HepG2 (cell line): ENCODE measurements at regions not wholly inside any gene's neighbourhood (a gene's known extent, or its start where the extent isn't known, plus 50 kb on each side); places are given as distances from the start of the nearest gene placed in this dataset.

ENCODE experiments used
- ATAC-seq: fragments of 200-7000 bp; cut with Tn5 transposase; 3 replicates; pipeline ENCODE4 v1.9.1; 2020; ENCODE audit warnings: mild to moderate bottlenecking, moderate library complexity
- BruUV-seq: library from RNA; stranded (reverse); fragments of 400-500 nt; replicated peaks from 2 replicates; lab custom pipeline; 2021; lab: Mats Ljungman, UMichigan
- CTCF ChIA-PET: fragments of 300-600 bp; formaldehyde crosslinking; extraction: SDS; loops from one replicate; lab custom pipeline; 2021; ENCODE audit warnings: low total read pairs, inconsistent platforms, low intra/inter-chr PET ratio; lab: Yijun Ruan, JAX
- POLR2A ChIA-PET: fragments of 350-600 bp; sonication (Branson Sonifier 250); formaldehyde crosslinking; loops from one replicate; lab custom pipeline; 2020; ENCODE audit warnings: antibody characterized with exemption, inconsistent platforms; lab: Yijun Ruan, JAX
- DNase-seq: peaks from one replicate; pipeline ENCODE4 v3.0.0-alpha.2; 2015; ENCODE audit warnings: low spot score
- FAIRE-seq: peaks from 3 replicates; lab custom pipeline; 2011; peaks lifted over from hg19 to GRCh38; lab: Jason Lieb, UNC
- H2AFZ ChIP-seq: one replicate; pipeline ENCODE4 v1.6.1; 2011; ENCODE audit warnings: low read length, inconsistent platforms
- H3K27ac ChIP-seq: fragments of 300-600 bp; 3 replicates; pipeline ENCODE4 v1.8.0; 2011; ENCODE audit warnings: mixed run types, mild to moderate bottlenecking, mixed read lengths, low read length, inconsistent platforms; ENCODE audit not compliant: insufficient read depth; ENCODE audit errors: extremely low read length
- H3K27me3 ChIP-seq, 2 experiments: fragments of 200-600 bp in 1 of 2; 2 replicates in 1 of 2; 3 replicates in 1 of 2; pipeline versions ENCODE4 v1.6.0 to v1.8.0; 2011; ENCODE audit warnings: low read length in 2 of 2, mild to moderate bottlenecking in 2 of 2, moderate library complexity in 2 of 2, inconsistent platforms in 1 of 2; ENCODE audit not compliant: insufficient read depth in 2 of 2, control insufficient read depth in 1 of 2
- H3K36me3 ChIP-seq, 2 experiments: fragments of 200-600 bp in 1 of 2; replicated peaks in 1 of 2; 2 replicates in 1 of 2; 3 replicates in 1 of 2; pipeline versions ENCODE4 v1.5.1 to v1.8.0; 2011; ENCODE audit warnings: low read length in 2 of 2, inconsistent platforms in 1 of 2; ENCODE audit not compliant: insufficient read depth in 2 of 2, control insufficient read depth in 1 of 2
- H3K4me1 ChIP-seq: 2 replicates; pipeline ENCODE4 v1.5.1; 2012; ENCODE audit warnings: low read length, inconsistent platforms; ENCODE audit not compliant: insufficient read depth
- H3K4me2 ChIP-seq: 2 replicates; pipeline ENCODE4 v1.6.0; 2011; ENCODE audit warnings: low read depth, low read length, inconsistent platforms
- H3K4me3 ChIP-seq, 3 experiments: fragments of 200-600 bp in 1 of 3; sonication (generic), shearing (Covaris generic) in 1 of 3; replicated peaks in 1 of 3; 2 replicates each; pipeline ENCODE4 v1.5.1; 2011 to 2016; ENCODE audit warnings: low read length in 3 of 3, inconsistent platforms in 2 of 3, low read depth in 2 of 3, mild to moderate bottlenecking in 2 of 3, control low read depth in 1 of 3, mixed read lengths in 1 of 3; ENCODE audit not compliant: insufficient read depth in 1 of 3
- H3K79me2 ChIP-seq: one replicate; pipeline ENCODE4 v1.6.1; 2011; ENCODE audit warnings: low read length, inconsistent platforms; ENCODE audit not compliant: insufficient read depth
- H3K9ac ChIP-seq: 2 replicates; pipeline ENCODE4 v1.6.0; 2011; ENCODE audit warnings: mild to moderate bottlenecking, low read depth, low read length, inconsistent platforms; ENCODE audit not compliant: insufficient read depth
- H3K9me3 ChIP-seq: 2 replicates; pipeline ENCODE4 v1.5.1; 2012; ENCODE audit warnings: mild to moderate bottlenecking, low read length
- H4K20me1 ChIP-seq: 2 replicates; pipeline ENCODE4 v1.6.0; 2011; ENCODE audit warnings: inconsistent platforms, mild to moderate bottlenecking, low read length, moderate library complexity; ENCODE audit not compliant: insufficient read depth
- AHR ChIP-seq: IDR thresholded peaks from 2 replicates; pipeline ENCODE4 v1.6.1; 2018; ENCODE audit warnings: missing genetic modification reagents, missing compliant biosample characterization
- ERF ChIP-seq: IDR thresholded peaks from 2 replicates; pipeline ENCODE4 v1.6.1; 2018; ENCODE audit warnings: missing biosample characterization, missing genetic modification reagents
- FOSL1 ChIP-seq: sonication (generic); formaldehyde crosslinking; IDR thresholded peaks from 2 replicates; pipeline ENCODE4 v1.9.0; 2021; ENCODE audit warnings: missing genetic modification reagents, borderline replicate concordance
- HIVEP1 ChIP-seq: sonication (generic); formaldehyde crosslinking; IDR thresholded peaks from 2 replicates; pipeline ENCODE4 v1.4.0; 2020; ENCODE audit warnings: mild to moderate bottlenecking, missing genetic modification reagents
- MED1 ChIP-seq: sonication (generic); formaldehyde crosslinking; IDR thresholded peaks from 2 replicates; pipeline ENCODE4 v1.4.0; 2020; ENCODE audit warnings: missing genetic modification reagents
- SAP130 ChIP-seq: IDR thresholded peaks from 2 replicates; pipeline ENCODE4 v1.6.1; 2016; ENCODE audit warnings: low read depth
- TOE1 ChIP-seq: sonication (generic); formaldehyde crosslinking; IDR thresholded peaks from 2 replicates; pipeline ENCODE4 v1.4.0; 2020; ENCODE audit warnings: mild to moderate bottlenecking, missing genetic modification reagents
- ZNF432 ChIP-seq: sonication (generic); formaldehyde crosslinking; IDR thresholded peaks from 2 replicates; pipeline ENCODE4 v1.5.0; 2020; ENCODE audit warnings: missing genetic modification reagents, mild to moderate bottlenecking, borderline replicate concordance
- ZZZ3 ChIP-seq: sonication (generic); formaldehyde crosslinking; IDR thresholded peaks from 2 replicates; pipeline ENCODE4 v1.4.0; 2020; ENCODE audit warnings: missing genetic modification reagents, mild to moderate bottlenecking, borderline replicate concordance
- in situ Hi-C: cut with HindIII; loops from 2 replicates; pipeline ENCODE4 v1.10.0; 2017; ENCODE audit warnings: low pct_unique_long_range_greater_than_20kb; ENCODE audit not compliant: extremely low pct_ligation_motif_present
- intact Hi-C: fragments of 100-400 bp; cut with micrococcal nuclease; formaldehyde crosslinking; loops from one replicate; pipeline ENCODE4 v1.10.0; 2022; ENCODE audit not compliant: unreplicated experiment
- TF ChIP-seq, protein P1 (sequence below): fragments of 450-650 bp; IDR thresholded peaks from 2 replicates; pipeline ENCODE4 v1.6.1; 2017; ENCODE audit warnings: mild to moderate bottlenecking
- TF ChIP-seq, protein P2 (sequence below): IDR thresholded peaks from 2 replicates; pipeline ENCODE4 v1.6.1; 2018; ENCODE audit warnings: missing genetic modification reagents, mild to moderate bottlenecking, missing compliant biosample characterization
- TF ChIP-seq, protein P3 (sequence below): sonication (generic); formaldehyde crosslinking; IDR thresholded peaks from 2 replicates; pipeline ENCODE4 v1.8.0; 2022; ENCODE audit warnings: mild to moderate bottlenecking, missing genetic modification reagents
- TF ChIP-seq, protein P4 (sequence below): sonication (generic); formaldehyde crosslinking; IDR thresholded peaks from 2 replicates; pipeline ENCODE4 v1.4.0; 2020; ENCODE audit warnings: missing genetic modification reagents

DNA sequence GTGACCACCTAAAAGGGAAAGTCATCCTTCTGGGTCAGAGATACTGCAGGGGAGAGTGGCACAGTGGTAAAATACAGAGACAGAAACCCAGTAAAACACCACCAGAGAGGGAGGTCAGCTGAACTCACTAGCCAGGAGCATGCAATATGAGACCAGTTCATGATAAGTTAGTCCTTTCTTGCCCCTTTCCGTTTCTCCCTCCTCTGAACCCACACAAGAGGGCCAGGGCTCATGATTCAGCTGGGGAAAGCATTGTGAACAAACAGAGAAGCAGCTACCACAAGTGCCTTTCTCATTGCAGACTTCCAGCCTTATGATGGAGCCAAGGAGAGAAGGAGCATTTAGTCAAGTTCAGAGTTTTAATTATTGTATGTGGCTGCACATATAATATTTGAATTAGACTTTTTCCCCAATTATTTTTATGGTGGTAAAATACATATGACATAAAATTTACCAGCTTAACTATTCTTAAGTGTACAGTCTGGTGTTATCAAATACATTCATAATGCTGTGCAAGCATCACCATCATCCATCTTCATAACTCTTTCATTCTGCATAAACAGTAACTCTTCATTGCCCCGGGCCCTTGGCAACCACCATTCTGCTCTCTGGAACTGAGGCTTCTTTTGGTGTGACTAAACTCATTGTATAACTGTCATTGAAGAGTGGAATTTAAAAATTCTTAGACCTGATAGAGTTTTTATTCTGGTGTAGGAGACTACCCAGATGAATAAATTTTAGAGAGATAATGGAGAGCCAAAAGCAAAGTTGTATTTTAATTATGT, 114.6 kb downstream of the DDIT4L start (continued):
- TF ChIP-seq, protein P1, sequence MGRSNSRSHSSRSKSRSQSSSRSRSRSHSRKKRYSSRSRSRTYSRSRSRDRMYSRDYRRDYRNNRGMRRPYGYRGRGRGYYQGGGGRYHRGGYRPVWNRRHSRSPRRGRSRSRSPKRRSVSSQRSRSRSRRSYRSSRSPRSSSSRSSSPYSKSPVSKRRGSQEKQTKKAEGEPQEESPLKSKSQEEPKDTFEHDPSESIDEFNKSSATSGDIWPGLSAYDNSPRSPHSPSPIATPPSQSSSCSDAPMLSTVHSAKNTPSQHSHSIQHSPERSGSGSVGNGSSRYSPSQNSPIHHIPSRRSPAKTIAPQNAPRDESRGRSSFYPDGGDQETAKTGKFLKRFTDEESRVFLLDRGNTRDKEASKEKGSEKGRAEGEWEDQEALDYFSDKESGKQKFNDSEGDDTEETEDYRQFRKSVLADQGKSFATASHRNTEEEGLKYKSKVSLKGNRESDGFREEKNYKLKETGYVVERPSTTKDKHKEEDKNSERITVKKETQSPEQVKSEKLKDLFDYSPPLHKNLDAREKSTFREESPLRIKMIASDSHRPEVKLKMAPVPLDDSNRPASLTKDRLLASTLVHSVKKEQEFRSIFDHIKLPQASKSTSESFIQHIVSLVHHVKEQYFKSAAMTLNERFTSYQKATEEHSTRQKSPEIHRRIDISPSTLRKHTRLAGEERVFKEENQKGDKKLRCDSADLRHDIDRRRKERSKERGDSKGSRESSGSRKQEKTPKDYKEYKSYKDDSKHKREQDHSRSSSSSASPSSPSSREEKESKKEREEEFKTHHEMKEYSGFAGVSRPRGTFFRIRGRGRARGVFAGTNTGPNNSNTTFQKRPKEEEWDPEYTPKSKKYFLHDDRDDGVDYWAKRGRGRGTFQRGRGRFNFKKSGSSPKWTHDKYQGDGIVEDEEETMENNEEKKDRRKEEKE: no peak
- TF ChIP-seq FOSL1 (CRISPR knock-in tag): no peak
- no peak for TF ChIP-seq ERF (CRISPR knock-in tag)
- TF ChIP-seq, all 625 proteins: peak for 0

DNA sequence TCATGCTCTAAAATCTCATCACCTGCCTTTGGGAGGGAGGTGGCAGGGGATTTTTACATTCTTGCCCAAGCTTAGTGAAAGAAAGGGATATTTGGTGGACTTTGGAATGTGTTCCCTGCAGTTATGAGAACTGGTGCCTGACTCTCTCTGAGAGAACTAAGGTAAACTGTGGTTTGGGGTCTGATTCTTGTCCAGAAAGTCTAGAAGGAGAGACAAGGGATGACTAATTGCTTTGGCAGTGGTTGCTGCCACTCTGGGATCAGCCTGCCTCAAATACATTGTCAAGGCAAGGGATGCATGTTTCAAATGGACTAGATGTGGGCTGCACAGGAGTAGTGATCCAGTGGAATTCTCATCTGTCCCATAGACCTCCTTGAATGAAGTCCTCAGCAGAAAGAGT, 115.2 kb downstream of the DDIT4L start:
- no peak for FAIRE-seq
- CTCF ChIA-PET: no interaction called here
- TF ChIP-seq, protein P2, sequence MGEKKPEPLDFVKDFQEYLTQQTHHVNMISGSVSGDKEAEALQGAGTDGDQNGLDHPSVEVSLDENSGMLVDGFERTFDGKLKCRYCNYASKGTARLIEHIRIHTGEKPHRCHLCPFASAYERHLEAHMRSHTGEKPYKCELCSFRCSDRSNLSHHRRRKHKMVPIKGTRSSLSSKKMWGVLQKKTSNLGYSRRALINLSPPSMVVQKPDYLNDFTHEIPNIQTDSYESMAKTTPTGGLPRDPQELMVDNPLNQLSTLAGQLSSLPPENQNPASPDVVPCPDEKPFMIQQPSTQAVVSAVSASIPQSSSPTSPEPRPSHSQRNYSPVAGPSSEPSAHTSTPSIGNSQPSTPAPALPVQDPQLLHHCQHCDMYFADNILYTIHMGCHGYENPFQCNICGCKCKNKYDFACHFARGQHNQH (CRISPR knock-in tag): no peak
- TF ChIP-seq, protein P3, sequence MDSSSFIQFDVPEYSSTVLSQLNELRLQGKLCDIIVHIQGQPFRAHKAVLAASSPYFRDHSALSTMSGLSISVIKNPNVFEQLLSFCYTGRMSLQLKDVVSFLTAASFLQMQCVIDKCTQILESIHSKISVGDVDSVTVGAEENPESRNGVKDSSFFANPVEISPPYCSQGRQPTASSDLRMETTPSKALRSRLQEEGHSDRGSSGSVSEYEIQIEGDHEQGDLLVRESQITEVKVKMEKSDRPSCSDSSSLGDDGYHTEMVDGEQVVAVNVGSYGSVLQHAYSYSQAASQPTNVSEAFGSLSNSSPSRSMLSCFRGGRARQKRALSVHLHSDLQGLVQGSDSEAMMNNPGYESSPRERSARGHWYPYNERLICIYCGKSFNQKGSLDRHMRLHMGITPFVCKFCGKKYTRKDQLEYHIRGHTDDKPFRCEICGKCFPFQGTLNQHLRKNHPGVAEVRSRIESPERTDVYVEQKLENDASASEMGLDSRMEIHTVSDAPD: no peak
- no peak for TF ChIP-seq ZNF432 (CRISPR knock-in tag)
- TF ChIP-seq, protein P4, sequence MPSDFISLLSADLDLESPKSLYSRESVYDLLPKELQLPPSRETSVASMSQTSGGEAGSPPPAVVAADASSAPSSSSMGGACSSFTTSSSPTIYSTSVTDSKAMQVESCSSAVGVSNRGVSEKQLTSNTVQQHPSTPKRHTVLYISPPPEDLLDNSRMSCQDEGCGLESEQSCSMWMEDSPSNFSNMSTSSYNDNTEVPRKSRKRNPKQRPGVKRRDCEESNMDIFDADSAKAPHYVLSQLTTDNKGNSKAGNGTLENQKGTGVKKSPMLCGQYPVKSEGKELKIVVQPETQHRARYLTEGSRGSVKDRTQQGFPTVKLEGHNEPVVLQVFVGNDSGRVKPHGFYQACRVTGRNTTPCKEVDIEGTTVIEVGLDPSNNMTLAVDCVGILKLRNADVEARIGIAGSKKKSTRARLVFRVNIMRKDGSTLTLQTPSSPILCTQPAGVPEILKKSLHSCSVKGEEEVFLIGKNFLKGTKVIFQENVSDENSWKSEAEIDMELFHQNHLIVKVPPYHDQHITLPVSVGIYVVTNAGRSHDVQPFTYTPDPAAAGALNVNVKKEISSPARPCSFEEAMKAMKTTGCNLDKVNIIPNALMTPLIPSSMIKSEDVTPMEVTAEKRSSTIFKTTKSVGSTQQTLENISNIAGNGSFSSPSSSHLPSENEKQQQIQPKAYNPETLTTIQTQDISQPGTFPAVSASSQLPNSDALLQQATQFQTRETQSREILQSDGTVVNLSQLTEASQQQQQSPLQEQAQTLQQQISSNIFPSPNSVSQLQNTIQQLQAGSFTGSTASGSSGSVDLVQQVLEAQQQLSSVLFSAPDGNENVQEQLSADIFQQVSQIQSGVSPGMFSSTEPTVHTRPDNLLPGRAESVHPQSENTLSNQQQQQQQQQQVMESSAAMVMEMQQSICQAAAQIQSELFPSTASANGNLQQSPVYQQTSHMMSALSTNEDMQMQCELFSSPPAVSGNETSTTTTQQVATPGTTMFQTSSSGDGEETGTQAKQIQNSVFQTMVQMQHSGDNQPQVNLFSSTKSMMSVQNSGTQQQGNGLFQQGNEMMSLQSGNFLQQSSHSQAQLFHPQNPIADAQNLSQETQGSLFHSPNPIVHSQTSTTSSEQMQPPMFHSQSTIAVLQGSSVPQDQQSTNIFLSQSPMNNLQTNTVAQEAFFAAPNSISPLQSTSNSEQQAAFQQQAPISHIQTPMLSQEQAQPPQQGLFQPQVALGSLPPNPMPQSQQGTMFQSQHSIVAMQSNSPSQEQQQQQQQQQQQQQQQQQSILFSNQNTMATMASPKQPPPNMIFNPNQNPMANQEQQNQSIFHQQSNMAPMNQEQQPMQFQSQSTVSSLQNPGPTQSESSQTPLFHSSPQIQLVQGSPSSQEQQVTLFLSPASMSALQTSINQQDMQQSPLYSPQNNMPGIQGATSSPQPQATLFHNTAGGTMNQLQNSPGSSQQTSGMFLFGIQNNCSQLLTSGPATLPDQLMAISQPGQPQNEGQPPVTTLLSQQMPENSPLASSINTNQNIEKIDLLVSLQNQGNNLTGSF: no peak
- no peak for TF ChIP-seq HIVEP1 (CRISPR knock-in tag)
- no peak for TF ChIP-seq SAP130 (CRISPR knock-in tag)
- TF ChIP-seq MED1 (CRISPR knock-in tag): no peak
- TF ChIP-seq TOE1: no peak
- no peak for TF ChIP-seq AHR (CRISPR knock-in tag)
- no peak for TF ChIP-seq ZZZ3 (CRISPR knock-in tag)

More for the DNA sequence above, 115.2 kb downstream of the DDIT4L start:
- H3K27ac ChIP-seq: no peak overlapping the region
- no peaks in the 10 kb centered on the region for H4K20me1 ChIP-seq
- no peak overlapping the region for H3K4me3 ChIP-seq
- no peak overlapping the region for H3K4me2 ChIP-seq
- H3K27me3 ChIP-seq: no peaks in the 10 kb centered on the region; a peak in 1 of 5 replicates
- H3K4me1 ChIP-seq: no peaks in the 10 kb centered on the region
- H3K9me3 ChIP-seq: no peaks in the 10 kb centered on the region
- in situ Hi-C loops (no loop called here), intact Hi-C loops (no loop called here)
- no peak for DNase-seq
- no peaks in the 10 kb centered on the region for H3K79me2 ChIP-seq
- no peak for ATAC-seq
- H3K9ac ChIP-seq: no peak overlapping the region
- BruUV-seq: no TSS peak
- no peaks in the 10 kb centered on the region for H3K36me3 ChIP-seq
- POLR2A ChIA-PET: no interaction called here
- no peak overlapping the region for H2AFZ ChIP-seq
